ENCODE measurements at regions not wholly inside any gene's neighbourhood (a gene's known extent, or its start where the extent isn't known, plus 50 kb on each side); places are given as distances from the start of the nearest gene placed in this dataset.

DNA sequence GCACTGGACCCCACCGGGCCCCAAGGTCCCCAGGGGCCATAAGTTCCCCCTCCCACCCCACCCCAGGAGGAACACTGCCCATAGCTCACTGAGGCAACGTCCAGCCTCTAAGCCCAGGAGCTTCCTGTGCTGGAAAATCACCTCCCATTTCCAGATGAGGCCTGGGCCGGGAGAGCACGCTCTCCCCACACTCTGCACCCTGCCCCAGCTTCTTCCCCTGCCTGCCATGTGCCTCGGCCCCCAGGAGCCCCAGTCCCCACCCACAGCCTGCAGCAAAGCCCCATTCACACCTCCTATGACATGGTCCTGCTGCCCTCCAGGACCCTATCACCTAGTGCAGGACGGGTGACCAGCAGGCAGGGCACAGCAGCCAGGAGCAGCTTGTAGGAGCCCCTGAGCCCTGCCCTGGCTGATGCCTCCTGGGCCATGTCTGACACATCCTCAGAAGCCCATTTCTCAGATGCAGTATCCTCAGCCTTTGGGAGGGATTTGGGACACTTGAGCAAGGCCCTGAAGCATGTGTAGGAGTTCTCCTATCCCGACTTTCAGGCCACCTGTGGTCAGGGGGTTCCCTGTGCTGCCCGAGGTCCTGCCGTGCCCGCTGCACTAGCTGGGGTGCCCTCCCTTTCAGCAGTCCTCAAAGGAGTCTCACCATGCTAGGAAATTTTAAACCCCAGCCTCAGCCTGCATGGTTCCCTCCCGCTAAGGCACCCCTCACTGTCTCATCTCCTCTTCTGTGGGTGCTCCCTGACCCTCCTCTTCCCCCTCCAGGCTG is 119.4 kb upstream of the FOXD4L5 start:
- Histone ChIP-seq H2AFZ (no peak overlapping the region), H3K27ac (ENCODE audit: low read depth) (no peak overlapping the region), H3K36me3 (ENCODE audit: insufficient read depth) (no peaks in the 10 kb centered on the region), H3F3A (replicated peaks; ENCODE audit: low read depth) (no peaks in the 10 kb centered on the region), H4K20me1 (replicated peaks; ENCODE audit: insufficient read depth) (no peaks in the 10 kb centered on the region), H3K4me3 (no peak overlapping the region), H3K79me2 (replicated peaks; ENCODE audit: insufficient read depth) (no peaks in the 10 kb centered on the region), H3K9me2 (ENCODE audit: insufficient read depth) (no peaks in the 10 kb centered on the region), H3K27me3 (ENCODE audit: insufficient read depth) (no peaks in the 10 kb centered on the region), H3K4me1 (ENCODE audit: insufficient read depth) (no peaks in the 10 kb centered on the region), H3K4me2 (no peak overlapping the region)
- no peak for DNase-seq (ENCODE audit: low spot score)
- Mint-ChIP-seq H3K9me3 (peaks cover 89% of the 10 kb centered on the region), H3K36me3 (ENCODE audit: low read depth) (peaks cover 31% of the 10 kb centered on the region), H3K27me3 (ENCODE audit: insufficient read depth, low read depth, poor library complexity) (peaks cover 7% of the 10 kb centered on the region), H3K4me3 (no peak overlapping the region), H3K4me1 (no peaks in the 10 kb centered on the region), H3K27ac (no peak overlapping the region)
- no peak for ATAC-seq
- TF ChIP-seq, protein P1, sequence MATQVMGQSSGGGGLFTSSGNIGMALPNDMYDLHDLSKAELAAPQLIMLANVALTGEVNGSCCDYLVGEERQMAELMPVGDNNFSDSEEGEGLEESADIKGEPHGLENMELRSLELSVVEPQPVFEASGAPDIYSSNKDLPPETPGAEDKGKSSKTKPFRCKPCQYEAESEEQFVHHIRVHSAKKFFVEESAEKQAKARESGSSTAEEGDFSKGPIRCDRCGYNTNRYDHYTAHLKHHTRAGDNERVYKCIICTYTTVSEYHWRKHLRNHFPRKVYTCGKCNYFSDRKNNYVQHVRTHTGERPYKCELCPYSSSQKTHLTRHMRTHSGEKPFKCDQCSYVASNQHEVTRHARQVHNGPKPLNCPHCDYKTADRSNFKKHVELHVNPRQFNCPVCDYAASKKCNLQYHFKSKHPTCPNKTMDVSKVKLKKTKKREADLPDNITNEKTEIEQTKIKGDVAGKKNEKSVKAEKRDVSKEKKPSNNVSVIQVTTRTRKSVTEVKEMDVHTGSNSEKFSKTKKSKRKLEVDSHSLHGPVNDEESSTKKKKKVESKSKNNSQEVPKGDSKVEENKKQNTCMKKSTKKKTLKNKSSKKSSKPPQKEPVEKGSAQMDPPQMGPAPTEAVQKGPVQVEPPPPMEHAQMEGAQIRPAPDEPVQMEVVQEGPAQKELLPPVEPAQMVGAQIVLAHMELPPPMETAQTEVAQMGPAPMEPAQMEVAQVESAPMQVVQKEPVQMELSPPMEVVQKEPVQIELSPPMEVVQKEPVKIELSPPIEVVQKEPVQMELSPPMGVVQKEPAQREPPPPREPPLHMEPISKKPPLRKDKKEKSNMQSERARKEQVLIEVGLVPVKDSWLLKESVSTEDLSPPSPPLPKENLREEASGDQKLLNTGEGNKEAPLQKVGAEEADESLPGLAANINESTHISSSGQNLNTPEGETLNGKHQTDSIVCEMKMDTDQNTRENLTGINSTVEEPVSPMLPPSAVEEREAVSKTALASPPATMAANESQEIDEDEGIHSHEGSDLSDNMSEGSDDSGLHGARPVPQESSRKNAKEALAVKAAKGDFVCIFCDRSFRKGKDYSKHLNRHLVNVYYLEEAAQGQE (IDR thresholded peaks at IDR 0.05; ENCODE audit: unreplicated experiment), result no peak
- TF ChIP-seq, protein P2, sequence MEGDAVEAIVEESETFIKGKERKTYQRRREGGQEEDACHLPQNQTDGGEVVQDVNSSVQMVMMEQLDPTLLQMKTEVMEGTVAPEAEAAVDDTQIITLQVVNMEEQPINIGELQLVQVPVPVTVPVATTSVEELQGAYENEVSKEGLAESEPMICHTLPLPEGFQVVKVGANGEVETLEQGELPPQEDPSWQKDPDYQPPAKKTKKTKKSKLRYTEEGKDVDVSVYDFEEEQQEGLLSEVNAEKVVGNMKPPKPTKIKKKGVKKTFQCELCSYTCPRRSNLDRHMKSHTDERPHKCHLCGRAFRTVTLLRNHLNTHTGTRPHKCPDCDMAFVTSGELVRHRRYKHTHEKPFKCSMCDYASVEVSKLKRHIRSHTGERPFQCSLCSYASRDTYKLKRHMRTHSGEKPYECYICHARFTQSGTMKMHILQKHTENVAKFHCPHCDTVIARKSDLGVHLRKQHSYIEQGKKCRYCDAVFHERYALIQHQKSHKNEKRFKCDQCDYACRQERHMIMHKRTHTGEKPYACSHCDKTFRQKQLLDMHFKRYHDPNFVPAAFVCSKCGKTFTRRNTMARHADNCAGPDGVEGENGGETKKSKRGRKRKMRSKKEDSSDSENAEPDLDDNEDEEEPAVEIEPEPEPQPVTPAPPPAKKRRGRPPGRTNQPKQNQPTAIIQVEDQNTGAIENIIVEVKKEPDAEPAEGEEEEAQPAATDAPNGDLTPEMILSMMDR (conservative IDR thresholded peaks at IDR 0.05; ENCODE audit: low read depth in 2 of 2), result no peak
- TF ChIP-seq ZNF331 (CRISPR knock-in tag; IDR thresholded peaks at IDR 0.05; ENCODE audit: low read depth), result no peak
- TF ChIP-seq, protein P3, sequence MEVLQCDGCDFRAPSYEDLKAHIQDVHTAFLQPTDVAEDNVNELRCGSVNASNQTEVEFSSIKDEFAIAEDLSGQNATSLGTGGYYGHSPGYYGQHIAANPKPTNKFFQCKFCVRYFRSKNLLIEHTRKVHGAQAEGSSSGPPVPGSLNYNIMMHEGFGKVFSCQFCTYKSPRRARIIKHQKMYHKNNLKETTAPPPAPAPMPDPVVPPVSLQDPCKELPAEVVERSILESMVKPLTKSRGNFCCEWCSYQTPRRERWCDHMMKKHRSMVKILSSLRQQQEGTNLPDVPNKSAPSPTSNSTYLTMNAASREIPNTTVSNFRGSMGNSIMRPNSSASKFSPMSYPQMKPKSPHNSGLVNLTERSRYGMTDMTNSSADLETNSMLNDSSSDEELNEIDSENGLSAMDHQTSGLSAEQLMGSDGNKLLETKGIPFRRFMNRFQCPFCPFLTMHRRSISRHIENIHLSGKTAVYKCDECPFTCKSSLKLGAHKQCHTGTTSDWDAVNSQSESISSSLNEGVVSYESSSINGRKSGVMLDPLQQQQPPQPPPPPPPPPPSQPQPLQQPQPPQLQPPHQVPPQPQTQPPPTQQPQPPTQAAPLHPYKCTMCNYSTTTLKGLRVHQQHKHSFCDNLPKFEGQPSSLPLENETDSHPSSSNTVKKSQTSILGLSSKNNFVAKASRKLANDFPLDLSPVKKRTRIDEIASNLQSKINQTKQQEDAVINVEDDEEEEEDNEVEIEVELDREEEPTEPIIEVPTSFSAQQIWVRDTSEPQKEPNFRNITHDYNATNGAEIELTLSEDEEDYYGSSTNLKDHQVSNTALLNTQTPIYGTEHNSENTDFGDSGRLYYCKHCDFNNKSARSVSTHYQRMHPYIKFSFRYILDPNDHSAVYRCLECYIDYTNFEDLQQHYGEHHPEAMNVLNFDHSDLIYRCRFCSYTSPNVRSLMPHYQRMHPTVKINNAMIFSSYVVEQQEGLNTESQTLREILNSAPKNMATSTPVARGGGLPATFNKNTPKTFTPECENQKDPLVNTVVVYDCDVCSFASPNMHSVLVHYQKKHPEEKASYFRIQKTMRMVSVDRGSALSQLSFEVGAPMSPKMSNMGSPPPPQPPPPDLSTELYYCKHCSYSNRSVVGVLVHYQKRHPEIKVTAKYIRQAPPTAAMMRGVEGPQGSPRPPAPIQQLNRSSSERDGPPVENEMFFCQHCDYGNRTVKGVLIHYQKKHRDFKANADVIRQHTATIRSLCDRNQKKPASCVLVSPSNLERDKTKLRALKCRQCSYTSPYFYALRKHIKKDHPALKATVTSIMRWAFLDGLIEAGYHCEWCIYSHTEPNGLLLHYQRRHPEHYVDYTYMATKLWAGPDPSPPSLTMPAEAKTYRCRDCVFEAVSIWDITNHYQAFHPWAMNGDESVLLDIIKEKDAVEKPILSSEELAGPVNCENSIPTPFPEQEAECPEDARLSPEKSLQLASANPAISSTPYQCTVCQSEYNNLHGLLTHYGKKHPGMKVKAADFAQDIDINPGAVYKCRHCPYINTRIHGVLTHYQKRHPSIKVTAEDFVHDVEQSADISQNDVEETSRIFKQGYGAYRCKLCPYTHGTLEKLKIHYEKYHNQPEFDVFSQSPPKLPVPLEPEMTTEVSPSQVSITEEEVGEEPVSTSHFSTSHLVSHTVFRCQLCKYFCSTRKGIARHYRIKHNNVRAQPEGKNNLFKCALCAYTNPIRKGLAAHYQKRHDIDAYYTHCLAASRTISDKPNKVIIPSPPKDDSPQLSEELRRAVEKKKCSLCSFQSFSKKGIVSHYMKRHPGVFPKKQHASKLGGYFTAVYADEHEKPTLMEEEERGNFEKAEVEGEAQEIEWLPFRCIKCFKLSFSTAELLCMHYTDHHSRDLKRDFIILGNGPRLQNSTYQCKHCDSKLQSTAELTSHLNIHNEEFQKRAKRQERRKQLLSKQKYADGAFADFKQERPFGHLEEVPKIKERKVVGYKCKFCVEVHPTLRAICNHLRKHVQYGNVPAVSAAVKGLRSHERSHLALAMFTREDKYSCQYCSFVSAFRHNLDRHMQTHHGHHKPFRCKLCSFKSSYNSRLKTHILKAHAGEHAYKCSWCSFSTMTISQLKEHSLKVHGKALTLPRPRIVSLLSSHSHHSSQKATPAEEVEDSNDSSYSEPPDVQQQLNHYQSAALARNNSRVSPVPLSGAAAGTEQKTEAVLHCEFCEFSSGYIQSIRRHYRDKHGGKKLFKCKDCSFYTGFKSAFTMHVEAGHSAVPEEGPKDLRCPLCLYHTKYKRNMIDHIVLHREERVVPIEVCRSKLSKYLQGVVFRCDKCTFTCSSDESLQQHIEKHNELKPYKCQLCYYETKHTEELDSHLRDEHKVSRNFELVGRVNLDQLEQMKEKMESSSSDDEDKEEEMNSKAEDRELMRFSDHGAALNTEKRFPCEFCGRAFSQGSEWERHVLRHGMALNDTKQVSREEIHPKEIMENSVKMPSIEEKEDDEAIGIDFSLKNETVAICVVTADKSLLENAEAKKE (CRISPR knock-in tag; IDR thresholded peaks at IDR 0.05), result no peak
- no peak for TF ChIP-seq ZNF114 (CRISPR knock-in tag; IDR thresholded peaks at IDR 0.05)
- no peak for TF ChIP-seq EZH2 (IDR thresholded peaks at IDR 0.05; ENCODE audit: low read depth, unreplicated experiment)
- TF ChIP-seq POLR2AphosphoS5 (IDR thresholded peaks at IDR 0.05; ENCODE audit: low read depth), result no peak
- no peak for TF ChIP-seq CREB1 (CRISPR knock-in tag; IDR thresholded peaks at IDR 0.05; ENCODE audit: low read depth)
- TF ChIP-seq, protein P4, sequence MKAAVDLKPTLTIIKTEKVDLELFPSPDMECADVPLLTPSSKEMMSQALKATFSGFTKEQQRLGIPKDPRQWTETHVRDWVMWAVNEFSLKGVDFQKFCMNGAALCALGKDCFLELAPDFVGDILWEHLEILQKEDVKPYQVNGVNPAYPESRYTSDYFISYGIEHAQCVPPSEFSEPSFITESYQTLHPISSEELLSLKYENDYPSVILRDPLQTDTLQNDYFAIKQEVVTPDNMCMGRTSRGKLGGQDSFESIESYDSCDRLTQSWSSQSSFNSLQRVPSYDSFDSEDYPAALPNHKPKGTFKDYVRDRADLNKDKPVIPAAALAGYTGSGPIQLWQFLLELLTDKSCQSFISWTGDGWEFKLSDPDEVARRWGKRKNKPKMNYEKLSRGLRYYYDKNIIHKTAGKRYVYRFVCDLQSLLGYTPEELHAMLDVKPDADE (IDR thresholded peaks at IDR 0.05), result no peak
- no peak for TF ChIP-seq JUNB (IDR thresholded peaks at IDR 0.05; ENCODE audit: unreplicated experiment)
- no peak for TF ChIP-seq EZH2phosphoT487 (IDR thresholded peaks at IDR 0.05; ENCODE audit: unreplicated experiment)
- no peak for TF ChIP-seq STAT1 (IDR thresholded peaks at IDR 0.05; ENCODE audit: unreplicated experiment)
- no peak for TF ChIP-seq NANOG (IDR thresholded peaks at IDR 0.05; ENCODE audit: borderline replicate concordance)

All from GM23338 (cell line).